ENCODE measurements at regions not wholly inside any gene's neighbourhood (a gene's known extent, or its start where the extent isn't known, plus 50 kb on each side); places are given as distances from the start of the nearest gene placed in this dataset.

- DNase-seq (ENCODE audit: low spot score) = no peak
Observed at GRCh38 chr7:47221826-47222225, 360.1 kb downstream of the TNS3 start.

- peak; percentile 82 for DNase-seq (ENCODE audit: low spot score)
Observed at GRCh38 chr7:47218378-47219176, 363.3 kb downstream of the TNS3 start.

GRCh38 chr7:47217570-47218360, 364.1 kb downstream of the TNS3 start:
- DNase-seq (ENCODE audit: low spot score) = no peak

- no peak for DNase-seq (ENCODE audit: low spot score)
Observed at GRCh38 chr7:47217086-47217485, 364.8 kb downstream of the TNS3 start.

GRCh38 chr7:47216439-47216838, 365.5 kb downstream of the TNS3 start:
- no peak for DNase-seq (ENCODE audit: low spot score)

GRCh38 chr7:47215640-47216039, 366.3 kb downstream of the TNS3 start:
- no peak for DNase-seq (ENCODE audit: low spot score)

GRCh38 chr7:47215049-47215448, 366.9 kb downstream of the TNS3 start:
- DNase-seq (ENCODE audit: low spot score) = no peak

GRCh38 chr7:47213276-47213675, 368.6 kb downstream of the TNS3 start:
- no peak for DNase-seq (ENCODE audit: low spot score)

GRCh38 chr7:47211519-47211973, 370.4 kb downstream of the TNS3 start:
- no peak for DNase-seq (ENCODE audit: low spot score)

GRCh38 chr7:47210281-47210854, 371.5 kb downstream of the TNS3 start:
- no peak for DNase-seq (ENCODE audit: low spot score)

- no peak for DNase-seq (ENCODE audit: low spot score)
Observed at GRCh38 chr7:47207956-47208355, 374.0 kb downstream of the TNS3 start.

- DNase-seq (ENCODE audit: low spot score) = no peak
Observed at GRCh38 chr7:47204709-47205108, 377.2 kb downstream of the TNS3 start.

GRCh38 chr7:47202146-47202783, 379.6 kb downstream of the TNS3 start:
- DNase-seq (ENCODE audit: low spot score) = peak; percentile 59

GRCh38 chr7:47198159-47198558, 383.8 kb downstream of the TNS3 start:
- no peak for DNase-seq (ENCODE audit: low spot score)

GRCh38 chr7:47197486-47197885, 384.4 kb downstream of the TNS3 start:
- no peak for DNase-seq (ENCODE audit: low spot score)

- DNase-seq (ENCODE audit: low spot score) = no peak
Observed at GRCh38 chr7:47196737-47197136, 385.2 kb downstream of the TNS3 start.

GRCh38 chr7:47196106-47196645, 385.7 kb downstream of the TNS3 start:
- no peak for DNase-seq (ENCODE audit: low spot score)

GRCh38 chr7:47195641-47196040, 386.3 kb downstream of the TNS3 start:
- no peak for DNase-seq (ENCODE audit: low spot score)

GRCh38 chr7:47194516-47195057, 387.3 kb downstream of the TNS3 start:
- no peak for DNase-seq (ENCODE audit: low spot score)

- DNase-seq (ENCODE audit: low spot score) = no peak
Observed at GRCh38 chr7:47192978-47193377, 388.9 kb downstream of the TNS3 start.

GRCh38 chr7:47191876-47192291, 390.0 kb downstream of the TNS3 start:
- no peak for DNase-seq (ENCODE audit: low spot score)

GRCh38 chr7:47191316-47191715, 390.6 kb downstream of the TNS3 start:
- DNase-seq (ENCODE audit: low spot score) = no peak
